NAMALWA (cell line): ENCODE measurements at regions not wholly inside any gene's neighbourhood (a gene's known extent, or its start where the extent isn't known, plus 50 kb on each side); places are given as distances from the start of the nearest gene placed in this dataset.
"Not testable (repeated sequence)": the region's sequence is repeated elsewhere in the genome, so short reads cannot be mapped to it uniquely, and the experiment has no call there.

Source experiments
- DNase-seq: peaks from one replicate; pipeline ENCODE4 v3.0.0-alpha.2; 2015; ENCODE audit warnings: low spot score

DNA sequence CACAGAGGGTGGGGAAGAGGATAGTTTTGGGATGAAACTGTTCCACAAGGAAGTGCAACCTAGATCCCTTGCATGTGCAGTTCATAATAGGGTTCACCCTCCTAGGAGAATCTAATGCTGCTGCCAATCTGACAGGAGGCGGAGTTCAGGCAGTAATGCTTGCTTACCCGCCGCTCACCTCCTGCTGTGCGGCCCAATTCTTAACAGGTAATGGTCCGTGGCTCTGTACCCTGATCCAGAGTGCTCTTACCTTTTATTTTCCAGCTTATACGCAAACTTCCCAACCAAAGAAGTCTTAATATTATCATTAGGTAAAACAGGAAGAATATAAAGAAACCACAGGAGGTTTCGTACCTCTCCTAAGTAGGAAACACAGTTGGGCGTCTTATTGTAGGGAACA lies 82.7 kb upstream of the CD302 start:
- no peak for DNase-seq

DNA sequence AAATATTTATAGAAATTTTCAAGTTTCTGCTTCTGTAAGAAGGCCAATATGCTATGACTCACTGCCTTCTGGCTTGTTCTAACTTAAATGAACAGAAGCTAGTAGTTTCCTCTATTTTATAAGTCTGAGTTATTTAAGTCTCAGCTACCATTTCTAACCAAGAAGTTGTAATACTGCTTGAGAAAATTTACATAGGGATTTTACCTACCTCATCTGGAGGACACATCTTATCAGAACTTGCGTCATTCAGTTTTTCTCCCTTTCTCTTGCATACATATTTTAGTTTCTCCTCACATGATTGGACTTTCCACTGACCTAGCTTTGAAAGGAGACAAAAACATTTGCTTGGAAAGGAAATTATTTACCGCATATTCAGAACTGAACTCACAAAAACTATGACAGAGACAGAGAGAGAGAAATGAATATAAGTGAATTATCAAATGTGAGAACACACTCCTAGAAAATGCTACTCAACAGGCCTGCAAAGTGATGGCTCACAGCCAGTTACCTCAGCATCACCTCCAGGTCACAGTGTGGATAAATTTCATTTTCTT lies 81.1 kb upstream of the CD302 start:
- DNase-seq = no peak

GRCh38 chr2:159875083-159875482 lies 77.1 kb upstream of the CD302 start:
- no peak for DNase-seq

- peak; percentile 41 for DNase-seq
These were observed 75.2 kb upstream of the CD302 start for GRCh38 chr2:159873258-159873657.

DNA sequence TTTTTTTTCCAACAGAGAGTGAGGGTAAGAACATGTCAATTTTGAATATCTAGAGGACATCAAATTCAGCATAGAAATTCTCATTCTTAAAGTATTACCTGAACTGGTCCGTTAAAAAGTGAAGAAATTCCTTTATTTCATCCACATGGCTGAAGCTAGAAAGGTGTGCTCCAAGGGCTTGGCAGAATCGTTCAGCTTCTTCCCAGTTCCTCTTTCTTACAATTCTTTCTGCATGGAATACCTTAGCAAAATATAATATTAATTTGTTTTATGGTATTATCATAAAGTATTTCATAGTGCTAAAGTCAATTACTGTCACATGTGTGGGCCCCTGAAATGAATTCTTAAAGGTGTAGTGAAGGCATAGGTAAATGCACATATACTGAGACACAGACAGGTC lies 74.3 kb upstream of the CD302 start:
- DNase-seq = no peak

DNA sequence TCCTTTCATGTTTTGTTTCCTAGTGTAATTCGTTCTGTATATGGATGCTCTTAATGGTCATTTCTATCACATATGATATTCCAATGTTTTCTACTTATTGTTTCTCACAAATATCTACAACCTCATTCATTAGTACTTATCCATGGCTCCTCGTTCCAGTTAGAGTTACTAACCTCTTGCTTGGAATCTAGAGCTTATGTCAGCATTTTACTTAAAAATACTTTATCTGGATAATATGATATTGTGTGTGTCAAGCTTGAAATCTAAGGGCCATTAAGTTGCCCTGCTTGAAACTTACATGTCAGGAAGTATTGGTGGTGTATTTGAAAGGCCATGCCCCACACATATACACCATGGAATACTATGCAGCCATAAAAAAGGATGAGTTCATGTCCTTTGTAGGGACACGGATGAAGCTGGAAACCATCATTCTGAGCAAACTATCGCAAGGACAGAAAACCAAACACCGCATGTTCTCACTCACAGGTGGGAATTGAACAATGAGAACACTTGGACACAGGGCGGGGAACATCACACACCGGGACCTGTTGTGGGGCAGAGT lies 70.7 kb upstream of the CD302 start:
- DNase-seq = not testable (repeated sequence)

GRCh38 chr2:159867567-159868361 lies 69.8 kb upstream of the CD302 start:
- DNase-seq = no peak

DNA sequence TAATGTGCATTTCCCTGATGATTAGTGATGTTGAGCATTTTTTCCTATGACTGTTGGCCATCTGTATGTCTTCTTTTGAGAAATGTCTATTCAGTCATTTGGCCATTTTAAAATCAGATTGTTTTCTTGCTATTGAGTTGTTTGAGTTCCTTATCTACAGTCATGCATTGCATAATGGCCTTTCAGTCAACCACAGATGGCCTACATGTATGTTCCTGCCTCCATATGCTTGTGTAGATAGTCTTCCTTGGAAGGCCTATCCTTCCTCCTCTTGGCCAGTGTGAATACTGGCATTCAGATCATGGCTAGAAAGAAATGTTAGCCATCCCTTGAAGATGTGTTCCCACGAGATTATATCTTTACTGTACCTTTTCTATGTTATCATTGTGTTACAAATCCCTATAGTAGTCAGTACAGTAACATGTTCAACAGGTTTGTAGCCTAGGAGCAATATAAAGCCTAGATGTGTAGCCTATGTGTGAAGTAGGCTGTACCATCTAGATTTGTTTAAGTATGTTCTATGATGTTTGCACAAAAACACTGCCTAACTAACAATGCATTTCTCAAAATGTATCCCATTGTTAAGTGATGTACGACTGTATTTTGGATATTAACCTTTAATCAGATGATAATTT lies 65.6 kb upstream of the CD302 start:
- DNase-seq = no peak

GRCh38 chr2:159860581-159861310 lies 62.7 kb upstream of the CD302 start:
- DNase-seq = no peak

- no peak for DNase-seq
These were observed 61.6 kb upstream of the CD302 start for GRCh38 chr2:159859583-159859982.

- no peak for DNase-seq
These were observed 58.8 kb upstream of the CD302 start for GRCh38 chr2:159856760-159857159.

- no peak for DNase-seq
These were observed 57.6 kb upstream of the CD302 start for GRCh38 chr2:159855557-159856061.

DNA sequence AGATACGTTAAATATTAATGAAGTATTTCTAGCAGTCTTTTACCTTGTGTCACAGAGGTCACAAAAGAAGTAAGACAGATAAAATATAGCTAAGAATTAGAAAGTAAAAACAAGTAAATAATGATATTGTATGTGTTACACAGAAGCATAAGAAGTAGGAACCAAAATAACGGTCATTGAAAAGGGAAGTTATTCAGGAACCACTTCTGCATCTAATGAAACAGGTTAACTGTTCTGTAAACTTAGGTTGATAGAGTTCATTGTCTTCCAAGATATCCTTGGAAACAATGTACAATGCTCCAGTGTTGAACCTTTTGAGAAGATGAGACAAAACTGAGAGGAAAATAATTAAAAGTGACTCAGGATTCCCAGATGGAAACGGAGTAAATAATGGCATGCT lies 57.1 kb upstream of the CD302 start:
- DNase-seq = no peak

DNA sequence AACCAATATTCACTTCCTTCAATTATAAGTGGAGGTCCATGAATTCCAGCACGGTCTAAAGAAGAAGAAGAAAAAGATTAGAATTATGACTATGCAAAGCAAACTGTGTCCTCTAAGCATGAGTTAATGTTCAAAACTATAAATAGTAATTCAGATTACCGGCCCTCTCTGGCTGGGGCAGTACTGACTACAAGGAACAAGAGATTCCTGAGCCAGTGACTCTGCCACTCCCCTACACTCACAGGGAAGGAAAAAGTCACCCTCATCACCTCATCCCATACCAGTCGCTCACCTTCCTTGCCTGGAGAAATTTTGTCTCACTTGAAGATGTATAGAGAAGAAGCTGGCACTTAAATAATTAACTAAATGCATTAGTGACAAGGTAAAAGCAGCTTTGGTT lies 56.5 kb upstream of the CD302 start:
- DNase-seq = no peak

GRCh38 chr2:159853101-159853500 lies 55.1 kb upstream of the CD302 start:
- no peak for DNase-seq

GRCh38 chr2:159851941-159852340 lies 53.9 kb upstream of the CD302 start:
- DNase-seq = no peak

- no peak for DNase-seq
These were observed 52.8 kb upstream of the CD302 start for GRCh38 chr2:159850789-159851188.

DNA sequence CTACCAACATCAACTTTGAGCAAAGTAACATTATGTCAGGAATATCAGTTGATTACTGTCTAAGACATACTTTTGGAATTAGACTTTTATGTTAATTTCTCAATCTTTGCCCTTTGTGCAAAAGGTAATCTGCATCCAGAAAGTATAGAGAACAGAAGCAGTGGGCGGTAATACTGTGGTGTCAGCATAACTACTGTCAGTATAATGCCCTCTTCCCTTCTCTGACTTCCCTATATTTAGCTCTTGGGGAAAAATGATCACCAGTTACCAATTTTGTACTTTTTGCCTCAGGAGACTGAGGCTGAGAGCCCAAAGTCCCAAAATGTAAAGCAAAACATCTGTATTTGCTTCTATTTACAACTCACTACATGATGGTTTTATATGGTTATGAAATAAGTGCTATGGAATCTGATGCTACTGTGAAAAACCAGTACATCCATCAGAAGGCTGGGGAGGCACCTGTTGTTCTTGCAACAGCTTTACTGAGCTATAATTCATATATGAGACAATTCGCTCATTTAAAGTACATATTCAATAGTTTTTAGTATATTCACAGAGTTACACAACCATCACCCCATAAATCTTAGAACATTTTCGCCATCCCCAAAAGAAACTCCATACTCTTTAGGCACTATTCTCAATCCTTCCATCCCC lies 51.3 kb upstream of the CD302 start:
- DNase-seq = no peak
